ENCODE measurements at regions not wholly inside any gene's neighbourhood (a gene's known extent, or its start where the extent isn't known, plus 50 kb on each side); places are given as distances from the start of the nearest gene placed in this dataset.

DNA sequence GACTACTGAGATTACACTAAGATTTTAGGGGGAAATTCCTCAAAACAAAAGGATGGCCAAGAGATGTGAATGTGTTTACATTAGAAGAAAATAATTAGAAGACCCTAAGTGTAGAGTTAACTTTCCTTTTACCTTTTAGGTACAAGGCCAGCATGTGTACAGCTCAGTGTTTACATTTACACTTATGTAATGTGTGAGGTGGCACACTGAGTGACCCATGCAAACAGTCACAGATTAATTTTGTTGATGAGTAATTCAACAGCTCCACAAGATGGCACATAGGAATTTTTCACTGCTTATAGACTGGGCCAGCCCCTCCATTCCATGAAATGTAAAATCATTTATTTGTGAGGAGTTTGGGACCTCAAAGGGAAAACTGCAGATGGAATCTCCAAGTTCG is 90.1 kb upstream of the SLC12A2 start:
- Histone ChIP-seq H3K18ac (ENCODE audit: insufficient read length, low read depth, low read length) (no peak overlapping the region), H3K4me1 (ENCODE audit: insufficient read depth, low read length) (no peaks in the 10 kb centered on the region), H3K79me2 (ENCODE audit: insufficient read depth, low read length) (no peaks in the 10 kb centered on the region), H3K79me1 (ENCODE audit: insufficient read depth, low read depth, low read length, poor library complexity, severe bottlenecking) (no peaks in the 10 kb centered on the region), H2BK15ac (ENCODE audit: low read depth, low read length) (no peak overlapping the region), H3K27me3 (ENCODE audit: insufficient read depth, low read length) (no peaks in the 10 kb centered on the region), H3K9ac (ENCODE audit: extremely low read depth, insufficient read length, low read length) (no peak overlapping the region), H3K27ac (ENCODE audit: insufficient read length, low read depth, low read length) (no peak overlapping the region), H3K56ac (ENCODE audit: insufficient read length, low read depth, low read length) (no peak overlapping the region), H4K8ac (replicated peaks; ENCODE audit: insufficient read length, low read depth, low read length) (no peak overlapping the region), H3K23me2 (ENCODE audit: insufficient read length, low read depth, low read length, poor library complexity, severe bottlenecking) (no peaks in the 10 kb centered on the region), H3K14ac (ENCODE audit: insufficient read depth, low read length) (no peak overlapping the region), H3K9me3 (ENCODE audit: control insufficient read depth, low read depth, low read length) (no peaks in the 10 kb centered on the region), H2BK12ac (ENCODE audit: insufficient read length, low read depth, low read length) (no peak overlapping the region), H4K5ac (ENCODE audit: insufficient read length, low read depth, low read length) (no peak overlapping the region), H2BK120ac (ENCODE audit: low read depth, low read length, poor library complexity, severe bottlenecking) (no peak overlapping the region), H2AFZ (ENCODE audit: low read length) (no peak overlapping the region), H2BK20ac (ENCODE audit: low read depth, low read length, poor library complexity, severe bottlenecking) (no peak overlapping the region), H3K4ac (ENCODE audit: low read depth, low read length) (no peak overlapping the region), H3T11ph (ENCODE audit: low read length) (no peak overlapping the region), H2AK5ac (ENCODE audit: insufficient read length, low read length) (no peak overlapping the region), H4K20me1 (ENCODE audit: control insufficient read depth, insufficient read depth, insufficient read length) (no peaks in the 10 kb centered on the region), H3K23ac (ENCODE audit: insufficient read length, low read depth, low read length) (no peak overlapping the region), H4K91ac (ENCODE audit: insufficient read length, low read depth, low read length) (no peak overlapping the region), H2BK5ac (ENCODE audit: insufficient read length, low read length) (no peak overlapping the region), H3K4me2 (ENCODE audit: insufficient read depth, insufficient read length, low read length) (no peak overlapping the region)
- Mint-ChIP-seq H3K4me1 (no peaks in the 10 kb centered on the region), H3K36me3 (ENCODE audit: insufficient read depth in 1 of 3, low read depth in 3 of 3) (no peaks in the 10 kb centered on the region; a peak in 1 of 7 replicates), H3K4me3 (no peak overlapping the region), H3K27ac (peak overlapping the region in 1 of 3 experiments; percentile 46; a peak in 1 of 7 replicates), H3K27me3 (ENCODE audit: low read depth) (no peaks in the 10 kb centered on the region), H3K9me3 (no peaks in the 10 kb centered on the region; a peak in 1 of 5 replicates)
- TF ChIP-seq CTCF (conservative IDR thresholded peaks at IDR 0.05): no peak
- DNase-seq: no peak
- WGBS (ENCODE audit: extremely low coverage, insufficient read length, low lambda C conversion rate): no CpG with 5 or more reads among the region's 1 CpG
